ENCODE measurements at regions not wholly inside any gene's neighbourhood (a gene's known extent, or its start where the extent isn't known, plus 50 kb on each side); places are given as distances from the start of the nearest gene placed in this dataset.
"Not testable (repeated sequence)": the region's sequence is repeated elsewhere in the genome, so short reads cannot be mapped to it uniquely, and the experiment has no call there.

- no peak overlapping the region for H3K4me3 ChIP-seq (ENCODE audit: low read length)
- H3K27ac ChIP-seq (ENCODE audit: low read length), result no peak overlapping the region
- H3K9ac ChIP-seq (ENCODE audit: low read depth, low read length), result no peak overlapping the region
- H3K9me3 ChIP-seq (ENCODE audit: insufficient read depth, low read depth, low read length), result no peaks in the 10 kb centered on the region
- peaks cover 5% of the 10 kb centered on the region; the same call in 1 of the 2 replicates for H3K4me1 ChIP-seq (ENCODE audit: insufficient read depth, low read length)
- H3K27me3 ChIP-seq (ENCODE audit: insufficient read depth, low read length), result no peaks in the 10 kb centered on the region
- no peaks in the 10 kb centered on the region for H3K36me3 ChIP-seq (ENCODE audit: insufficient read depth, low read depth, low read length)
Measured at GRCh38 chr9:13934416-13934815, 379.5 kb downstream of the NFIB start.

GRCh38 chr9:13933268-13933656 is 380.7 kb downstream of the NFIB start:
- Histone ChIP-seq H3K27ac (ENCODE audit: low read length) (no peak overlapping the region), H3K36me3 (ENCODE audit: insufficient read depth, low read depth, low read length) (no peaks in the 10 kb centered on the region), H3K27me3 (ENCODE audit: insufficient read depth, low read length) (no peaks in the 10 kb centered on the region), H3K9ac (ENCODE audit: low read depth, low read length) (no peak overlapping the region), H3K4me3 (ENCODE audit: low read length) (no peak overlapping the region), H3K4me1 (ENCODE audit: insufficient read depth, low read length) (peaks cover 5% of the 10 kb centered on the region; the same call in 1 of the 2 replicates), H3K9me3 (ENCODE audit: insufficient read depth, low read depth, low read length) (no peaks in the 10 kb centered on the region)

- H3K27ac ChIP-seq (ENCODE audit: low read length), result no peak overlapping the region
- H3K9ac ChIP-seq (ENCODE audit: low read depth, low read length), result no peak overlapping the region
- no peaks in the 10 kb centered on the region for H3K9me3 ChIP-seq (ENCODE audit: insufficient read depth, low read depth, low read length)
- H3K36me3 ChIP-seq (ENCODE audit: insufficient read depth, low read depth, low read length), result no peaks in the 10 kb centered on the region
- peaks cover 5% of the 10 kb centered on the region; the same call in 1 of the 2 replicates for H3K4me1 ChIP-seq (ENCODE audit: insufficient read depth, low read length)
- no peak overlapping the region for H3K4me3 ChIP-seq (ENCODE audit: low read length)
- H3K27me3 ChIP-seq (ENCODE audit: insufficient read depth, low read length), result no peaks in the 10 kb centered on the region
Measured at GRCh38 chr9:13932528-13933267, 381.2 kb downstream of the NFIB start.

GRCh38 chr9:13929013-13929412 is 384.9 kb downstream of the NFIB start:
- no peaks in the 10 kb centered on the region for H3K27me3 ChIP-seq (ENCODE audit: insufficient read depth, low read length)
- no peak overlapping the region for H3K4me3 ChIP-seq (ENCODE audit: low read length)
- H3K9ac ChIP-seq (ENCODE audit: low read depth, low read length), result no peak overlapping the region
- no peaks in the 10 kb centered on the region for H3K9me3 ChIP-seq (ENCODE audit: insufficient read depth, low read depth, low read length)
- no peak overlapping the region for H3K27ac ChIP-seq (ENCODE audit: low read length)
- no peaks in the 10 kb centered on the region for H3K36me3 ChIP-seq (ENCODE audit: insufficient read depth, low read depth, low read length)
- H3K4me1 ChIP-seq (ENCODE audit: insufficient read depth, low read length), result no peaks in the 10 kb centered on the region

GRCh38 chr9:13923381-13923780 is 390.6 kb downstream of the NFIB start:
- Histone ChIP-seq H3K36me3 (ENCODE audit: insufficient read depth, low read depth, low read length) (no peaks in the 10 kb centered on the region), H3K4me1 (ENCODE audit: insufficient read depth, low read length) (no peaks in the 10 kb centered on the region), H3K9me3 (ENCODE audit: insufficient read depth, low read depth, low read length) (no peaks in the 10 kb centered on the region), H3K27me3 (ENCODE audit: insufficient read depth, low read length) (no peaks in the 10 kb centered on the region), H3K4me3 (ENCODE audit: low read length) (no peak overlapping the region), H3K27ac (ENCODE audit: low read length) (no peak overlapping the region), H3K9ac (ENCODE audit: low read depth, low read length) (no peak overlapping the region)

GRCh38 chr9:13920557-13920956 is 393.4 kb downstream of the NFIB start:
- no peaks in the 10 kb centered on the region for H3K36me3 ChIP-seq (ENCODE audit: insufficient read depth, low read depth, low read length)
- no peak overlapping the region for H3K27ac ChIP-seq (ENCODE audit: low read length)
- H3K9me3 ChIP-seq (ENCODE audit: insufficient read depth, low read depth, low read length), result no peaks in the 10 kb centered on the region
- H3K27me3 ChIP-seq (ENCODE audit: insufficient read depth, low read length), result no peaks in the 10 kb centered on the region
- H3K4me1 ChIP-seq (ENCODE audit: insufficient read depth, low read length), result no peaks in the 10 kb centered on the region
- no peak overlapping the region for H3K4me3 ChIP-seq (ENCODE audit: low read length)
- H3K9ac ChIP-seq (ENCODE audit: low read depth, low read length), result no peak overlapping the region

GRCh38 chr9:13919401-13919800 is 394.5 kb downstream of the NFIB start:
- no peaks in the 10 kb centered on the region for H3K27me3 ChIP-seq (ENCODE audit: insufficient read depth, low read length)
- H3K4me1 ChIP-seq (ENCODE audit: insufficient read depth, low read length), result no peaks in the 10 kb centered on the region
- H3K9ac ChIP-seq (ENCODE audit: low read depth, low read length), result no peak overlapping the region
- no peaks in the 10 kb centered on the region for H3K9me3 ChIP-seq (ENCODE audit: insufficient read depth, low read depth, low read length)
- H3K36me3 ChIP-seq (ENCODE audit: insufficient read depth, low read depth, low read length), result no peaks in the 10 kb centered on the region
- H3K4me3 ChIP-seq (ENCODE audit: low read length), result no peak overlapping the region
- H3K27ac ChIP-seq (ENCODE audit: low read length), result no peak overlapping the region

- no peaks in the 10 kb centered on the region for H3K27me3 ChIP-seq (ENCODE audit: insufficient read depth, low read length)
- no peak overlapping the region for H3K9ac ChIP-seq (ENCODE audit: low read depth, low read length)
- no peaks in the 10 kb centered on the region for H3K36me3 ChIP-seq (ENCODE audit: insufficient read depth, low read depth, low read length)
- no peaks in the 10 kb centered on the region for H3K9me3 ChIP-seq (ENCODE audit: insufficient read depth, low read depth, low read length)
- no peak overlapping the region for H3K27ac ChIP-seq (ENCODE audit: low read length)
- no peaks in the 10 kb centered on the region for H3K4me1 ChIP-seq (ENCODE audit: insufficient read depth, low read length)
- no peak overlapping the region for H3K4me3 ChIP-seq (ENCODE audit: low read length)
Measured at GRCh38 chr9:13917534-13917933, 396.4 kb downstream of the NFIB start.

- Histone ChIP-seq H3K36me3 (ENCODE audit: insufficient read depth, low read depth, low read length) (no peaks in the 10 kb centered on the region), H3K4me3 (ENCODE audit: low read length) (no peak overlapping the region), H3K9me3 (ENCODE audit: insufficient read depth, low read depth, low read length) (no peaks in the 10 kb centered on the region), H3K27me3 (ENCODE audit: insufficient read depth, low read length) (no peaks in the 10 kb centered on the region), H3K27ac (ENCODE audit: low read length) (no peak overlapping the region), H3K9ac (ENCODE audit: low read depth, low read length) (no peak overlapping the region), H3K4me1 (ENCODE audit: insufficient read depth, low read length) (no peaks in the 10 kb centered on the region)
Measured at GRCh38 chr9:13915591-13916301, 398.2 kb downstream of the NFIB start.

GRCh38 chr9:13915131-13915530 is 398.8 kb downstream of the NFIB start:
- H3K4me3 ChIP-seq (ENCODE audit: low read length), result no peak overlapping the region
- H3K36me3 ChIP-seq (ENCODE audit: insufficient read depth, low read depth, low read length), result no peaks in the 10 kb centered on the region

GRCh38 chr9:13911473-13911872 is 402.5 kb downstream of the NFIB start:
- H3K4me1 ChIP-seq (ENCODE audit: insufficient read depth, low read length), result no peaks in the 10 kb centered on the region
- no peak overlapping the region for H3K27ac ChIP-seq (ENCODE audit: low read length)
- H3K9ac ChIP-seq (ENCODE audit: low read depth, low read length), result no peak overlapping the region
- H3K36me3 ChIP-seq (ENCODE audit: insufficient read depth, low read depth, low read length), result no peaks in the 10 kb centered on the region
- no peak overlapping the region for H3K4me3 ChIP-seq (ENCODE audit: low read length)
- no peaks in the 10 kb centered on the region for H3K9me3 ChIP-seq (ENCODE audit: insufficient read depth, low read depth, low read length)
- H3K27me3 ChIP-seq (ENCODE audit: insufficient read depth, low read length), result no peaks in the 10 kb centered on the region

More at GRCh38 chr9:13915131-13915530, 398.8 kb downstream of the NFIB start:
- no peak overlapping the region for H3K27ac ChIP-seq (ENCODE audit: low read length)
- H3K27me3 ChIP-seq (ENCODE audit: insufficient read depth, low read length), result no peaks in the 10 kb centered on the region
- no peak overlapping the region for H3K9ac ChIP-seq (ENCODE audit: low read depth, low read length)
- H3K9me3 ChIP-seq (ENCODE audit: insufficient read depth, low read depth, low read length), result no peaks in the 10 kb centered on the region
- no peaks in the 10 kb centered on the region for H3K4me1 ChIP-seq (ENCODE audit: insufficient read depth, low read length)

GRCh38 chr9:13907842-13908241 is 406.1 kb downstream of the NFIB start:
- H3K4me3 ChIP-seq (ENCODE audit: low read length); H3K9ac ChIP-seq (ENCODE audit: low read depth, low read length); H3K27ac ChIP-seq (ENCODE audit: low read length); H3K4me1 ChIP-seq (ENCODE audit: insufficient read depth, low read length); H3K9me3 ChIP-seq (ENCODE audit: insufficient read depth, low read depth, low read length); H3K27me3 ChIP-seq (ENCODE audit: insufficient read depth, low read length); H3K36me3 ChIP-seq (ENCODE audit: insufficient read depth, low read depth, low read length): not testable (repeated sequence)
